HG03469 (cell line): ENCODE measurements at regions not wholly inside any gene's neighbourhood (a gene's known extent, or its start where the extent isn't known, plus 50 kb on each side); places are given as distances from the start of the nearest gene placed in this dataset.
A peak's percentile ranks its signal among the peaks of the same experiment; 100 is the strongest.

Source experiments
- ATAC-seq: cut with Tn5 transposase; IDR thresholded peaks from one replicate; pipeline ENCODE4 v1.9.1; 2021; ENCODE audit warnings: mild to moderate bottlenecking, moderate library complexity, moderate number of reproducible peaks; ENCODE audit not compliant: unreplicated experiment

- no peak for ATAC-seq
These were observed 63.7 kb upstream of the EPS8L3 start for GRCh38 chr1:109827466-109827865.

DNA sequence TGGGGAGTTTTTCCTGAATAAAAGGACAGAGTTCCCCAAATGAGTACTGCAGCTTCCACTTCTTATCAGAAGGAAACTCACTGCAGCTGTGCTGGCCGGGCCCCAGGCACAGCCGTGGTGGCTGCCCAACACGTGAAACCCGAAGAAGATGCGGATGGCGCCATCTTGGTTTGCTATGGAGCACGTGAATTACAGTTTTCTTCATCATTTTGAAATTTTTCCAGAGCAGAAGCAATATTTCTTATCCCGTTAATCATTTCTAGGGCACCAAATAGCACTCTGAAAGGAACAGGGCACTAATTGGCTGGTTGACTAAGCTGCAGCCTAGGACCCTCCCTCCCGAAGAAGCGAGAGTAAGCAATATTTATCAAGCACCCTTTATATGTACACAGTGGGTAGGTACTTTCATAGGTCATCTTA lies 63.2 kb upstream of the EPS8L3 start:
- ATAC-seq, result no peak

- ATAC-seq, result no peak
These were observed 62.7 kb upstream of the EPS8L3 start for GRCh38 chr1:109826446-109826845.

DNA sequence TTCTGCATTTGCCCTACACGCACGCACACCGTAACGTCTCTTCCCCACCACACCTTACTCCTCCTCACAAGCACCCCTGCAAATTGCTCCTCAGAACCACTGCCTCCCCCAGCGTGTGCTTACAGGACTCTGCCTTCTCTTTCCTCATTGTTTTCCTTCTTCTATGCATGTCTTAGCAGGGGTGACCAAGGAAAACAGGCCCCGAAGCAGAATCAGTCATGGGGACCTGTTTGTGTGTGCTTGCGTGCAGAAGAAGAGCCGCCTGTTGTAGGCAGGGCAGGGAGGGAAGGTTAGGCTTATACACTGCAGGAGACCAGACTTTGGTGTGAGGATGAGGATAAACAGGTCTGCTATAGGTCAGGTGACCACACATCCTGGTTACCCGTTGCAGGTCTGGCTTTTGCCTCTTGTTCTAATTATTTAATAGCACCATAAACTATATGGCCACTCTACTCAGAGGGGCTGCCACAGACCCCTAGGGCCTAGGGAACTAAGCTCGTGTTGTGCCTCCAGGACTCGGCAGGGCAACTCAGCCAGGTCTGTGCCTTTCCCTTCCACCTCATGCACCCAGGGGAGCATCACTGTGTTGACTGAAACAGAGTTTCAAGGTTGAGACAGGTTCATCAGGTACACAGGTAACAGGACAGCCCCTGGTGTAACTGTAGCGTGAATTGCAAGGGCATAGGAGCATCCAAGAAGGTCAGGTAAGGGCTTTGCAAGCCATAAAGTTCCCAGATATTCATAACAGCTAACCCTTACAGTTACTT lies 60.8 kb upstream of the EPS8L3 start:
- no peak for ATAC-seq

- ATAC-seq, result no peak
These were observed 60.0 kb upstream of the EPS8L3 start for GRCh38 chr1:109823543-109824348.

DNA sequence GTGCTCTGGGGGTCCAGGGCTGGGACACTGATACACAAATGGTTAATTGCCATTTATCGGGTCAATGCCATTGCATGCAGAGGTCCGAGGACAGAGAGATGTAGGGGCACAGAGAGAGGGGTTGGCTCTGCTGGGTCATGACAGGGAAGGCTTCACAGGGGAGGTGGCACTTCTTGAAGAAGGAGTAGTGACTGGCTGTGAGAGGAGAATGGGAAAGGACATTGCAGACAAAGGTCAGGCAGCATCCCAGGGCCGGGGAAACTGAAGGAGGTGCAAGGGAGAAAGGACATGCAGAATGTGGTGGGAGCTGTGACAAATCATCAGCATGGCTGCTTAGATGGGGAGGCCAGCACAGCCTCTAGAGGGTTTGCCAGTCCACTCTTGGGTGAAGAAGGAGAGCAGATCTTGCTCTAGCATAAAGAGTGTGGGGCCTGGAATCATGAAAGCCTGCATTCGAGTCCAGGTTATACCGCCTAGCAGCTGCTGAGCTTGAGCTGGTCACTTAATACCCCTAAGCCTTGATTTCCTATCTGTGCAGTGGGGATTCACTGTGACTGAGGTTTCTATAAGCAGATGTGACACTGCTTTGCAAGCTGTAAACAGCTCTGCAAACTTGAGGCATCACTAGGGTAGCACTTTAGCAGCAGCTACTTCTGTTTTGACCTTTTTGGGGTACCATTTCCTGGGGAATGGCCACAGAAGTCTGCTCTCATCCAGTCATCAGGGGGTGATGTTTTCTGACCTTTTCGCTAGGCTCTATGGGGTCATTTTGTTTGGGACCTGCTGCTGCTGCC lies 59.2 kb upstream of the EPS8L3 start:
- no peak for ATAC-seq

- no peak for ATAC-seq
These were observed 58.4 kb upstream of the EPS8L3 start for GRCh38 chr1:109821831-109822745.

GRCh38 chr1:109821221-109821669 lies 57.5 kb upstream of the EPS8L3 start:
- ATAC-seq, result no peak

DNA sequence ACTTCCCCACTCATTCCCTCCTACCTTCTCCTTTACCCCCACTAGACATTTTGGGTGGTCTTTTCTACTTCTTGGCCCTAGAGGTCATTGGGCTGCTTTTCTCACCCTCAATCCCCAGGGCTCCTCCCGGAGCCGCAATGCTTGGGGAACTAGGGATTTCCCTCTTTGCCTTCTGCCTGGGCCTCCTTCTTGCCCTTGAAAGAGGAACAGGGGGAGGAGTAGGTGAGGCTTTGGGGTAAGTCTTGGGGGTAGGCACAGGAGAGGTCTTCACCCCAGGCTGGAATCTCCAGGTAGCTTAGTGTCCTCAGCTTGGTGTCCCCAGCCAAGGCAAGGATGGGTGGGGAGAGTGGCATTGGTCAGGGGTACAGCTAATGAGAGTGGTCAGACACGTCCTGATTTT lies 56.2 kb upstream of the EPS8L3 start:
- no peak for ATAC-seq

DNA sequence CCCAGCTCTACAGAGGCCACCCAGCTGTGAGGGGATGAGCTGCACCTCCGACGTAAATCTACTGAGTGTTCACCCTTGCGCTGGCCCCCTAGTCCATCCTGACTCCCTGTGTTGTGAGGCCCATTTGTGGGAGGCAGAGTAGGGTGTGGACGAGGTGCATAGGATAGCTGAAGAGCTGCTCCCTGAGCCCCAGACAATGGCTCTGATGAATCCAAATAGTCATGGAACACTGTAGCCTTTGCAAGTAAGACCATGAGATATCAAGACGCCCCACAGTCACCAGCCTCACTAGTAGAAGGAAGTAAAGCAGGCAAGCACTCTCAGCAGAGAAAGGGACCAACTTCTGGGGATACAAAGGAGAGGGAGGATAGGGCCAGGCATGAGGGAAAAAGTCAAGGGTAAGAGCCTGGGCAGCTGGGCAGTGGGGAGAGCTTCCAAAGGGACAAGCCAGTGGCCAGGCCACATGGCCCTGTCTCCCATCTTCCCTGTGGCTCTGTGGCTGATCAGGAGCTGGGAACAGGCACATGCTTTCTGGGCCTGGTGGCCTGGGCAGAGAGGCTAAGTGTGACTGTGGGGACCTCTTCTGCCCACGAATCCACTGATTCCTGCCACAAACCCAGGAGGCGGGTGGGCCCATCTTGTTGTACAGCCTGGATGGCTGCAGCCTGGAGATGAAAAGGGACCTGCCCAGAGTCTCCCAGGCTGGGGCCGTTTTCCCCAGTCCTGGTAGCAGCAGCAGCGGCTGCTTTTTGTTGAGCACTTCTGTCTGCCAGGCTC lies 55.5 kb upstream of the EPS8L3 start:
- ATAC-seq, result no peak

DNA sequence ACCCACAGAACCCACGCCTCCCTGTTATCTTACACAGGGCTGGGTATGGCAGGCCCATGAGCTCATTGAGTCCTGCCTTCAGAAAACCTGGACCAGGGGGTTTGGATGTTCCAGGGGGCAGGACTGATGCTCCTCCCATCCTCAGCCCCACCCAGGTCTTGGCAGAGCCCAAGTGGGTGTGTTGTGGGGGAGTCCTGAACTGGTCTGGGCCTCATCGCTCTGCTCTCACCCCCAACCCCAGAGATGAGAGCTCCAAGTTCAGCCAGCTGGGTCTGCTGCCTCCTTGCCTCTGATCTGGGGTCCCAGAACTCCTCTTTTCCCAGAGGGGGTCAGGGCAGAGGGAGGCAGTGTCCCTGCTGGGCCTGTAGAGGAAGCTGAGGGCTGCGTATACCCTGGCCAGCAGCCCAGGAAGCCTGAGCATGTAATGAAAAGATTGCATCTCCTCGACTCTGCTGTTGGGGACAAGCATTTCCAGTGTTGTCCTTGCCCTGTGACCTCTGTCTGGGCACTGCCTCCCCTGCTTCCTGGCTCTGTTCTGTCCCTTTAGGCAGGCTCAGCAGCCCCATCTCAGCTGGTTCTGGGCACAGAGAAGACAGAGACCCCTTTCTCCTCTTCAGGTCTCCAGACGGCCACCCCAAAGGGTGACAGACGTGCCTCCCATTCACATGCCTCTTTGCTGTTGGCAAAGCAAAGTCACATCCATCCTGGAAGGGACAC lies 54.7 kb upstream of the EPS8L3 start:
- ATAC-seq, result no peak

DNA sequence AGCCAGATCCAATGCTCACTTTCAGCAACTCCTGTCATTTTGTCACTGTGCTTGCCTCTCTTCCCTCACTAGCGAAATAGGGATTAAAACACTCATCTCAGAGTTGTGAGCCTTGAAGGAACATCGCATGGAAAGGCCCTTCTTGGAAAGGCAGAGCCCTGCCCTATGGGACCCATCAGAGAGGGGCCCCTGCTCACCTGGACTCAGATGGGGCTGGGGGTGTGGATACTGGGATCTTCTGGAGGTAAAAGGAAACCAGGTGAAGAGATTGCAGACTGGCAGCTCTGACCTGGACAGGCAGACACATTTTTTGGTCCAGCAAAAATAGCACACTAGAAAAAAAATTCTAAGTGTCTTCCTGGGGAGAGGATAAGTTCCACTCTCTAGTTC lies 54.2 kb upstream of the EPS8L3 start:
- ATAC-seq, result no peak

DNA sequence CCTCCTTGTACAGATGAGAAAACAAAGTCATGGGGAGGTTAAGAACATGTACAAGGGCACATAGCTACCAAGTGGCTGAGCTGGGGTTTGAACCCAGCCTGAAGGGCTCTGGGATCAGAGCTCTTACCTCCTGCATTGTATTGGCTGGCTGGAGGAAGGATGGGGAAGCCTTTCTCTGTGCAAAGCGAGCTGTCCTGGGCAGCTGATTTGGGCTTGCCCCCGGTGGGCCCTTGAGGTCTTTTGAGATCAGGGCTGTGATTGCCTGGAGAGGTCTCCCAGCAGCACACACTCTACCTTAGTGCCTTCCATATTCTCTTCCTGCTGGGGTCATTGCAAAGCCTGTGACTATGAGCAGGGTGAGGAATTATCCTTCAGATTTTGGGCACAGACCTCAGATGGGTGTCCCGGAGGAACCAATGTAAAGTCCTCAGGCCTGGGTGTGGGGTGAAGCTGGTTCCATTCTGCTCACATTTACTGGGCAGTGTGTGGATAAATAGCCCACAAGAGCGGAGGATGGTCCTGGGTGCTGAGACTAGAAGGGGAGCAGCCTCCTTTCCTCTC lies 53.3 kb upstream of the EPS8L3 start:
- no peak for ATAC-seq

DNA sequence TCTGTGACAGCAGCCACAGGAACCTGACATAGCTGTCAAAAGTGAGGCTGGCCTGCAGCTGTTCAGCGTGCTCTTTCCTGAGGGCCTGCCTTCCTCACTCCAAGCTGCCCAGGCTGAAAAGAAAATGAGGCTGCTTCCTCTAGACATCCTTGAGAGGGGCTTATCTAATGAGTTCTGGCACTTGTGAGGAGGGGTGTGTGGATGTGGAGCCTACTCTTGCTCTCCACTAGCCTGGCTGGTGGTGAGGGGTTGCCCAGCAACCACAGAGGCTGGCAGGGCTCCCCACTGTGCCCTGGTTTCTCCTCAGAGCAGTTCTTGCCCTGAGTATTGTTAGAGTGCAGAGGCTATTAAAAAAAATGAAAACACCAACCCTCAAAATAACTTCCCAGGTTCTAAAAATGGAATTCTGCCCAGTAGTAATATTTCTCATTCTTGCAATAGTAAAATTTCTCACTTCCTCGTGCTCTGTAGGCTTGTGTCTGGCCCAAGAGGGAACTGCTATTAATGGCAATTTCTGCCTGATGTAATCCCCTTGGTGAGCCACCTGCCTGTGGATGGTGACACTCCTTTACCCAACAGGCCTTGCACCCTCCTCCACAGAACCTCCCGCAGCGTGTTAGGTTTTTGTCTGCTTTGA lies 52.6 kb upstream of the EPS8L3 start:
- ATAC-seq, result peak; percentile 82

DNA sequence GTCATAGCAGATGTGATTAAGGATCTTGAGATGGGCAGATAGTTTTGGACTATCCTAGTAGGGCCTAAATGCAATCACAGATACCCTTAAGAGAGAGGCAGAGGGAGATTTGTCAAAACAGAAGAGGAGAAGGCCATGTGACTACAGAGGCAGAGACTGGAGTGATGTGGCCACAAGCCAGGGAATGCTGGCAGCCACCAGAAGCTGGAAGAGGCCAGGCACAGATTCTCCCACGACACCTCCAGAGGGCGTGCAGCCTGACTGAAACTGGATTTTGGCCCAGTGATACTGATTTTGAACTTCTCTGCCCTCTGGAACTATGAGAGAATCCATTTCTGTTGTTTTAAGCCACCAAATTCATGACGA lies 52.1 kb upstream of the EPS8L3 start:
- ATAC-seq, result no peak

- ATAC-seq, result no peak
These were observed 51.5 kb upstream of the EPS8L3 start for GRCh38 chr1:109814993-109815786.

- ATAC-seq, result no peak
These were observed 50.5 kb upstream of the EPS8L3 start for GRCh38 chr1:109814223-109814622.
